Hepatic stellate cell (primary cell): ENCODE measurements at regions not wholly inside any gene's neighbourhood (a gene's known extent, or its start where the extent isn't known, plus 50 kb on each side); places are given as distances from the start of the nearest gene placed in this dataset.

Experiments used
- DNase-seq: peaks from one replicate; pipeline ENCODE4 v3.0.0; 2011; ENCODE audit warnings: low spot score

GRCh38 chr18:73852789-73853549 lies 294.7 kb downstream of the FBXO15 start:
- no peak for DNase-seq

- DNase-seq: no peak
These were observed 296.9 kb downstream of the FBXO15 start for GRCh38 chr18:73850782-73851181.

- peak; percentile 27 for DNase-seq
These were observed 299.0 kb downstream of the FBXO15 start for GRCh38 chr18:73848656-73849055.

- DNase-seq: no peak
These were observed 304.2 kb downstream of the FBXO15 start for GRCh38 chr18:73843455-73843854.

- DNase-seq: peak; percentile 41
These were observed 304.7 kb downstream of the FBXO15 start for GRCh38 chr18:73842795-73843394.

GRCh38 chr18:73841661-73842060 lies 306.0 kb downstream of the FBXO15 start:
- no peak for DNase-seq

GRCh38 chr18:73840319-73840945 lies 307.2 kb downstream of the FBXO15 start:
- DNase-seq: no peak

- no peak for DNase-seq
These were observed 308.2 kb downstream of the FBXO15 start for GRCh38 chr18:73839441-73839840.

- no peak for DNase-seq
These were observed 309.5 kb downstream of the FBXO15 start for GRCh38 chr18:73838107-73838506.

GRCh38 chr18:73835656-73836364 lies 311.8 kb downstream of the FBXO15 start:
- no peak for DNase-seq

GRCh38 chr18:73835039-73835438 lies 312.6 kb downstream of the FBXO15 start:
- DNase-seq: no peak

GRCh38 chr18:73831688-73832087 lies 315.9 kb downstream of the FBXO15 start:
- DNase-seq: no peak

GRCh38 chr18:73829146-73829545 lies 318.5 kb downstream of the FBXO15 start:
- DNase-seq: no peak

- no peak for DNase-seq
These were observed 319.8 kb downstream of the FBXO15 start for GRCh38 chr18:73827801-73828200.

GRCh38 chr18:73826098-73826497 lies 321.5 kb downstream of the FBXO15 start:
- no peak for DNase-seq

- no peak for DNase-seq
These were observed 323.0 kb downstream of the FBXO15 start for GRCh38 chr18:73824671-73825070.

- DNase-seq: no peak
These were observed 335.2 kb downstream of the FBXO15 start for GRCh38 chr18:73812423-73812822.

- no peak for DNase-seq
These were observed 340.0 kb downstream of the FBXO15 start for GRCh38 chr18:73807551-73808192.

GRCh38 chr18:73805991-73806390 lies 341.6 kb downstream of the FBXO15 start:
- DNase-seq: no peak

GRCh38 chr18:73797419-73797818 lies 350.2 kb downstream of the FBXO15 start:
- no peak for DNase-seq

- no peak for DNase-seq
These were observed 354.2 kb downstream of the FBXO15 start for GRCh38 chr18:73793386-73793785.

GRCh38 chr18:73791081-73791480 lies 356.6 kb downstream of the FBXO15 start:
- no peak for DNase-seq
